ENCODE measurements at regions not wholly inside any gene's neighbourhood (a gene's known extent, or its start where the extent isn't known, plus 50 kb on each side); places are given as distances from the start of the nearest gene placed in this dataset.

DNA sequence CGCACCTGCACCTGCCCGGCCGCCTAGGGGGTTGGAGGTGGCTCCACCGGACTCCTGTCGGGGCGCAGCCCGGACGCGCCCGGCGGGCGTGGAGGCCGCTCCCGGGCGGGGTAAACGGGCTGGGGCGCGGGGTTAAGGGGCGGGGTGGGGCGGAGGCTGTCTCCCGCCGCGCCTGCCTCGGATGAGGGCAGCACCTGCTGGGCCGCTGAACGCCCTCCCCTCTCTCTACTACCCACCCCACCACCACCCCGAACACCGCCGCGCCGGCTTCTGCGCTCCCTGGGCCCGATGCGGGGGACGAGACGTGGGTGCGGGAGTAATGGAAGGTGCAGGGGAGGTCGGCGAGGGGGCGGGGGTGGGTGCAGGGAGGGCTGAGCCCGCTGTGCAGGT, 224.8 kb upstream of the ID2 start (continued):
- no peak for TF ChIP-seq REST (IDR thresholded peaks at IDR 0.05)
- no peak for TF ChIP-seq BHLHE40 (IDR thresholded peaks at IDR 0.05; ENCODE audit: low read depth, low read length)
- TF ChIP-seq, protein P1, sequence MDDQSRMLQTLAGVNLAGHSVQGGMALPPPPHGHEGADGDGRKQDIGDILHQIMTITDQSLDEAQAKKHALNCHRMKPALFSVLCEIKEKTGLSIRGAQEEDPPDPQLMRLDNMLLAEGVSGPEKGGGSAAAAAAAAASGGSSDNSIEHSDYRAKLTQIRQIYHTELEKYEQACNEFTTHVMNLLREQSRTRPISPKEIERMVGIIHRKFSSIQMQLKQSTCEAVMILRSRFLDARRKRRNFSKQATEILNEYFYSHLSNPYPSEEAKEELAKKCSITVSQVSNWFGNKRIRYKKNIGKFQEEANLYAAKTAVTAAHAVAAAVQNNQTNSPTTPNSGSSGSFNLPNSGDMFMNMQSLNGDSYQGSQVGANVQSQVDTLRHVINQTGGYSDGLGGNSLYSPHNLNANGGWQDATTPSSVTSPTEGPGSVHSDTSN (IDR thresholded peaks at IDR 0.05) = no peak
- no peak for TF ChIP-seq ZNF302 (CRISPR knock-in tag; IDR thresholded peaks at IDR 0.05)
- no peak for TF ChIP-seq E2F6 (IDR thresholded peaks at IDR 0.05; ENCODE audit: borderline replicate concordance, low read depth)

- ATAC-seq (no peak), FAIRE-seq (no peak), DNase-seq (ENCODE audit: low read depth in 1 of 2, low spot score in 1 of 2) (no peak)
- H3K4me3 ChIP-seq = no peak overlapping the region
- 78% methylated on average over 19 of the region's 19 CpGs for WGBS (ENCODE audit: missing lambda C conversion rate)
- H3K27ac ChIP-seq = no peak overlapping the region
- ChIA-PET CTCF (no interaction called here), POLR2A (no interaction called here)
- H3K9me3 ChIP-seq = no peaks in the 10 kb centered on the region
- TF ChIP-seq RARB (CRISPR knock-in tag; IDR thresholded peaks at IDR 0.05) = no peak
- no peak for TF ChIP-seq KDM1A (IDR thresholded peaks at IDR 0.05; ENCODE audit: low read depth)
- TF ChIP-seq JUN (IDR thresholded peaks at IDR 0.05) = no peak
- no peak for TF ChIP-seq NPAS2 (CRISPR knock-in tag; IDR thresholded peaks at IDR 0.05; ENCODE audit: borderline replicate concordance)
- TF ChIP-seq BCL3 (IDR thresholded peaks at IDR 0.05) = no peak
- no peak for TF ChIP-seq RNF2 (IDR thresholded peaks at IDR 0.05; ENCODE audit: borderline replicate concordance, low read depth)
- no peak overlapping the region for H3K4me2 ChIP-seq
- H3K4me1 ChIP-seq = no peaks in the 10 kb centered on the region
These were observed 224.0 kb upstream of the ID2 start for GRCh38 chr2:8457699-8458502.

DNA sequence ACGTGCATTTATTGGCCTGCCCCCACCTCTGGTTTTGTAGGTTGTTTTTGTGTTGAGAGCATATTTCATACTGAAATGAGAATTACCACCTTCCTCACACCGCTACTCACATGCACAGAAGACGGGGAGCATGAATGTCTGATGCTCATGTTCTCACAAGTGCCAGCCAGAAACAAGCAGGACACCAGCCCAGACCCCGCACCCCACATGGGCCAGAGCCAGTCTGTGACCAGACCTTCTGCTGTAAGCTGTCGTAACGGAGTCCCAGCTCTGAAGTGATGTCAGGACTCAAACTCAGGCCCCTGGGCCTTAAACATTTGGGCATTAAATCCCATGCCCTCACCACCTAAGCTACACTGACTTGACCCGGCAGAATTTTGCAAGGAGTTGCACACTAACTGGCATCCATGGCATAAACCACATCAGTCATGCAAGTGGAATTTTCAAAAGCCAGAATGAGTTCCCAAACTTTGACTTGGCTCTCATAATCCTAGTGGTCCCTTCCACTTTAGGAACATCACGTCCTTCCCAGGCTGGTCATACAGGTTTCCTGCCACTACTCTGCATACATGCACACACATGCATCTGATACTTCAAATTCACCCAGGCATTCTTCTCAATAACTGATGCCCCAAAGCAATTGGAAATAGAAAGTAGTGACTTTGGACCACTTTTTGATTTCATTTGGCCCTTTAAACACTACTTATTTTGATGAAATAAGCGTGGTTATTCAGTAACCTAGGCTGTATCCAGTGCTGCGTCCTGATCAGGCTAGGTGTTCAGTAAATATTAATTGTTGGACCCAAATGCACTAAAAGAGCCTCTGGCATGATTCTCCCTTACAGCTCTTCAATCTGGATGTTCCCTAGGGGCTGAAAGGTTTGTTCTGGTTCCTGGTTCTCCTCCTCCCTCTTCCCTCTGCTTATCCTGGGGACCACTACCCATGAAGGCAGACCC, 223.1 kb upstream of the ID2 start:
- WGBS (ENCODE audit: missing lambda C conversion rate) = 79% methylated on average over 10 of the region's 10 CpGs
- Histone ChIP-seq H3K9me3 (no peaks in the 10 kb centered on the region), H3K4me2 (no peak overlapping the region), H3K4me3 (no peak overlapping the region), H3K27ac (no peak overlapping the region), H3K4me1 (no peaks in the 10 kb centered on the region)
- DNase-seq (ENCODE audit: low read depth in 1 of 2, low spot score in 1 of 2) (no peak), FAIRE-seq (no peak), ATAC-seq (no peak)
- CTCF ChIA-PET = no interaction called here
- POLR2A ChIA-PET = no interaction called here
- TF ChIP-seq RAD21 (conservative IDR thresholded peaks at IDR 0.05 in 1 of 2, IDR thresholded peaks at IDR 0.05 in 1 of 2) (no peak), RCOR1 (IDR thresholded peaks at IDR 0.05; ENCODE audit: low read depth, low read length) (no peak), NFE2L2 (conservative IDR thresholded peaks at IDR 0.05; ENCODE audit: low read length) (no peak), EP300 (IDR thresholded peaks at IDR 0.05) (no peak), CBX2 (IDR thresholded peaks at IDR 0.05; ENCODE audit: borderline replicate concordance, low read depth) (no peak), MYC (IDR thresholded peaks at IDR 0.05; ENCODE audit: borderline replicate concordance, low read length) (no peak), HMGXB4 (CRISPR knock-in tag; IDR thresholded peaks at IDR 0.05; ENCODE audit: borderline replicate concordance) (no peak), BCL3 (IDR thresholded peaks at IDR 0.05) (no peak)
- TF ChIP-seq, protein P2, sequence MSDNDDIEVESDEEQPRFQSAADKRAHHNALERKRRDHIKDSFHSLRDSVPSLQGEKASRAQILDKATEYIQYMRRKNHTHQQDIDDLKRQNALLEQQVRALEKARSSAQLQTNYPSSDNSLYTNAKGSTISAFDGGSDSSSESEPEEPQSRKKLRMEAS (IDR thresholded peaks at IDR 0.05) = no peak
- TF ChIP-seq, protein P1 (IDR thresholded peaks at IDR 0.05) = no peak
